SK-N-SH (cell line): ENCODE measurements at regions not wholly inside any gene's neighbourhood (a gene's known extent, or its start where the extent isn't known, plus 50 kb on each side); places are given as distances from the start of the nearest gene placed in this dataset.

Experiments used
- CTCF ChIA-PET: fragments of 300-600, 350-600 bp; formaldehyde crosslinking; extraction: SDS; loops from one replicate; lab custom pipeline; 2021; lab: Yijun Ruan, JAX
- POLR2A ChIA-PET: fragments of 350-600 bp; sonication (Branson Sonifier 250); formaldehyde crosslinking; extraction: SDS; loops from one replicate; lab custom pipeline; 2020; ENCODE audit warnings: antibody characterized with exemption, inconsistent platforms; lab: Yijun Ruan, JAX
- DNase-seq: peaks from one replicate; pipeline ENCODE4 v3.0.0; 2012
- H2AFZ ChIP-seq: fragments of 200-600 bp; sonication (generic); 2 replicates; pipeline ENCODE4 v1.8.1; 2016; ENCODE audit warnings: antibody characterized with exemption, mild to moderate bottlenecking, low read depth
- H3F3A ChIP-seq: fragments of 200-600 bp; sonication (generic); replicated peaks from 2 replicates; pipeline ENCODE3; 2016; ENCODE audit warnings: antibody characterized with exemption, mild to moderate bottlenecking; ENCODE audit not compliant: insufficient read depth
- H3K27ac ChIP-seq, 2 experiments: fragments of 200-500 bp in 1 of 2; fragments of 200-600 bp in 1 of 2; sonication (Bioruptor generic) in 1 of 2; sonication (generic), shearing (Covaris generic) in 1 of 2; 2 replicates each; pipeline versions ENCODE4 v1.5.1 to v1.6.1; 2014 to 2016; ENCODE audit warnings: low read depth in 2 of 2, inconsistent platforms in 1 of 2, low read length in 1 of 2, mild to moderate bottlenecking in 1 of 2, mixed read lengths in 1 of 2
- H3K27me3 ChIP-seq: fragments of 200-600 bp; sonication (generic), shearing (Covaris generic); 2 replicates; pipeline ENCODE4 v1.6.1; 2016; ENCODE audit warnings: mixed run types; ENCODE audit not compliant: insufficient read depth
- H3K36me3 ChIP-seq, 2 experiments: fragments of 200-500 bp in 1 of 2; fragments of 200-600 bp in 1 of 2; sonication (Bioruptor generic) in 1 of 2; sonication (generic) in 1 of 2; replicated peaks in 1 of 2; 2 replicates each; pipeline versions ENCODE3 to v1.5.1; 2014 to 2016; ENCODE audit warnings: low read length in 1 of 2, mild to moderate bottlenecking in 1 of 2; ENCODE audit not compliant: insufficient read depth in 2 of 2, control insufficient read depth in 1 of 2
- H3K4me1 ChIP-seq, 2 experiments: fragments of 200-500 bp in 1 of 2; fragments of 200-600 bp in 1 of 2; sonication (Bioruptor generic) in 1 of 2; sonication (generic), shearing (Covaris generic) in 1 of 2; 2 replicates each; pipeline versions ENCODE4 v1.5.1 to v1.6.1; 2014 to 2016; ENCODE audit warnings: low read depth in 1 of 2, low read length in 1 of 2, mixed run types in 1 of 2; ENCODE audit not compliant: insufficient read depth in 2 of 2, control insufficient read depth in 1 of 2
- H3K4me2 ChIP-seq: fragments of 200-600 bp; sonication (generic), shearing (Covaris generic); 2 replicates; pipeline ENCODE4 v1.6.1; 2017; ENCODE audit warnings: mixed run types
- H3K4me3 ChIP-seq, 2 experiments: fragments of 200-500 bp in 1 of 2; fragments of 200-600 bp in 1 of 2; sonication (Bioruptor generic) in 1 of 2; sonication (generic), shearing (Covaris generic) in 1 of 2; 2 replicates each; pipeline versions ENCODE4 v1.5.1 to v1.8.1; 2014 to 2016; ENCODE audit warnings: low read depth in 2 of 2, inconsistent platforms in 1 of 2, low read length in 1 of 2, mild to moderate bottlenecking in 1 of 2, mixed read lengths in 1 of 2, moderate library complexity in 1 of 2
- H3K79me2 ChIP-seq: fragments of 200-600 bp; sonication (generic); 2 replicates; pipeline ENCODE4 v1.8.1; 2017; ENCODE audit warnings: mild to moderate bottlenecking; ENCODE audit not compliant: insufficient read depth
- H3K9ac ChIP-seq: fragments of 200-600 bp; sonication (generic); 2 replicates; pipeline ENCODE4 v1.6.1; 2017; ENCODE audit warnings: mixed run types
- H3K9me2 ChIP-seq: fragments of 200-600 bp; sonication (generic); 2 replicates; pipeline ENCODE4 v1.6.1; 2017; ENCODE audit warnings: mixed run types
- H3K9me3 ChIP-seq: fragments of 200-600 bp; sonication (generic); 2 replicates; pipeline ENCODE4 v1.6.1; 2017; ENCODE audit warnings: mixed run types, mild to moderate bottlenecking, moderate library complexity
- H4K20me1 ChIP-seq: fragments of 200-600 bp; sonication (generic); 2 replicates; pipeline ENCODE4 v1.6.1; 2017; ENCODE audit warnings: mild to moderate bottlenecking, mixed run types; ENCODE audit not compliant: insufficient read depth
- EP300 ChIP-seq, 2 experiments: IDR thresholded peaks; 2 replicates each; pipeline versions ENCODE4 v1.4.0 to v1.6.1; 2012; ENCODE audit warnings: borderline replicate concordance in 1 of 2, low read depth in 1 of 2, low read length in 1 of 2
- EZH2phosphoT487 ChIP-seq: fragments of 200-600 bp; sonication (generic); IDR thresholded peaks from 2 replicates; pipeline ENCODE4 v1.6.1; 2017; ENCODE audit warnings: low read depth, mixed run types, mild to moderate bottlenecking, antibody characterized with exemption, moderate library complexity, borderline replicate concordance
- FOSL2 ChIP-seq: IDR thresholded peaks from 2 replicates; pipeline ENCODE4 v1.4.0; 2012; ENCODE audit warnings: low read depth, mild to moderate bottlenecking, moderate library complexity, borderline replicate concordance
- FOXJ3 ChIP-seq: sonication (generic); formaldehyde crosslinking; IDR thresholded peaks from 2 replicates; pipeline ENCODE4 v1.5.1; 2020; ENCODE audit warnings: mild to moderate bottlenecking, missing genetic modification reagents
- GABPA ChIP-seq: IDR thresholded peaks from 2 replicates; pipeline ENCODE4 v1.4.0; 2012; ENCODE audit warnings: low read depth, mild to moderate bottlenecking
- GATA2 ChIP-seq: sonication (generic); formaldehyde crosslinking; IDR thresholded peaks from 2 replicates; pipeline ENCODE4 v1.5.0; 2020; ENCODE audit warnings: mild to moderate bottlenecking, missing genetic modification reagents
- JUND ChIP-seq: IDR thresholded peaks from 2 replicates; pipeline ENCODE4 v1.4.0; 2012
- MEF2A ChIP-seq: IDR thresholded peaks from 2 replicates; pipeline ENCODE4 v1.4.0; 2012; ENCODE audit warnings: low read depth, borderline replicate concordance
- RAD21 ChIP-seq: IDR thresholded peaks from 2 replicates; pipeline ENCODE4 v1.6.1; 2012; ENCODE audit warnings: mild to moderate bottlenecking, low read length
- RCOR1 ChIP-seq: fragments of 150-350 bp; IDR thresholded peaks from 2 replicates; pipeline ENCODE4 v1.6.1; 2017; ENCODE audit warnings: antibody characterized with exemption, low read length
- REST ChIP-seq: IDR thresholded peaks from 2 replicates; pipeline ENCODE4 v1.6.1; 2012; ENCODE audit warnings: mild to moderate bottlenecking, low read depth, low read length, moderate library complexity
- RXRA ChIP-seq: IDR thresholded peaks from 2 replicates; pipeline ENCODE4 v1.4.0; 2012; ENCODE audit warnings: low read depth, mild to moderate bottlenecking, borderline replicate concordance
- SMC3 ChIP-seq: IDR thresholded peaks from 2 replicates; pipeline ENCODE4 v1.6.1; 2012; ENCODE audit warnings: low read depth, low read length, improper control_type of control experiment
- TEAD4 ChIP-seq: IDR thresholded peaks from 2 replicates; pipeline ENCODE4 v1.4.0; 2012; ENCODE audit warnings: mild to moderate bottlenecking, borderline replicate concordance; ENCODE audit not compliant: insufficient read depth
- USF1 ChIP-seq: IDR thresholded peaks from 2 replicates; pipeline ENCODE4 v1.4.0; 2012; ENCODE audit warnings: low read depth, borderline replicate concordance
- USF2 ChIP-seq: fragments of 150-350 bp; IDR thresholded peaks from 2 replicates; pipeline ENCODE4 v1.6.1; 2017; ENCODE audit warnings: antibody characterized with exemption, low read length, low read depth, borderline replicate concordance
- WGBS: methylation state at CpG from one replicate; pipeline ENCODE4 v1.1.6; 2017; ENCODE audit warnings: low lambda C conversion rate; 5-methylcytosine and 5-hydroxymethylcytosine counted together

GRCh38 chr6:159469443-159469842 is 223.6 kb downstream of the SOD2 start:
- H3K9me2 ChIP-seq: no peaks in the 10 kb centered on the region
- WGBS: 7% methylated on average over 4 of the region's 4 CpGs
- H3K27ac ChIP-seq: no peak overlapping the region
- TF ChIP-seq RCOR1 (no peak), FOSL2 (no peak), REST (no peak), USF1 (no peak), SMC3 (no peak), RAD21 (no peak), RXRA (no peak), TEAD4 (no peak), GATA2 (CRISPR knock-in tag) (no peak), FOXJ3 (CRISPR knock-in tag) (no peak), JUND (no peak), EP300 (IDR thresholded peaks at IDR 0.05; ENCODE audit: borderline replicate concordance in 1 of 2, low read depth in 1 of 2, low read length in 1 of 2) (no peak), GABPA (no peak), MEF2A (no peak), EZH2phosphoT487 (no peak), USF2 (no peak)
- ChIA-PET POLR2A (no interaction called here), CTCF (interaction anchor here (1.2 to 4.0 kb wide), 4 partner anchors 151 to 295 kb away, joined by 3 to 21 read pairs (median 9); no protein-coding TSS in a partner anchor)
- no peaks in the 10 kb centered on the region for H3K36me3 ChIP-seq
- peaks cover 4% of the 10 kb centered on the region; the same call in 1 of the 2 replicates for H3K27me3 ChIP-seq
- H3K4me3 ChIP-seq: no peak overlapping the region
- H3K4me2 ChIP-seq: no peak overlapping the region
- H3K9ac ChIP-seq: no peak overlapping the region
- H3K9me3 ChIP-seq: no peaks in the 10 kb centered on the region
- H3F3A ChIP-seq: no peaks in the 10 kb centered on the region
- no peaks in the 10 kb centered on the region for H3K79me2 ChIP-seq
- no peak overlapping the region for H2AFZ ChIP-seq
- no peaks in the 10 kb centered on the region for H3K4me1 ChIP-seq
- H4K20me1 ChIP-seq: no peaks in the 10 kb centered on the region
- no peak for DNase-seq
